ENCODE measurements at regions not wholly inside any gene's neighbourhood (a gene's known extent, or its start where the extent isn't known, plus 50 kb on each side); places are given as distances from the start of the nearest gene placed in this dataset.

DNA sequence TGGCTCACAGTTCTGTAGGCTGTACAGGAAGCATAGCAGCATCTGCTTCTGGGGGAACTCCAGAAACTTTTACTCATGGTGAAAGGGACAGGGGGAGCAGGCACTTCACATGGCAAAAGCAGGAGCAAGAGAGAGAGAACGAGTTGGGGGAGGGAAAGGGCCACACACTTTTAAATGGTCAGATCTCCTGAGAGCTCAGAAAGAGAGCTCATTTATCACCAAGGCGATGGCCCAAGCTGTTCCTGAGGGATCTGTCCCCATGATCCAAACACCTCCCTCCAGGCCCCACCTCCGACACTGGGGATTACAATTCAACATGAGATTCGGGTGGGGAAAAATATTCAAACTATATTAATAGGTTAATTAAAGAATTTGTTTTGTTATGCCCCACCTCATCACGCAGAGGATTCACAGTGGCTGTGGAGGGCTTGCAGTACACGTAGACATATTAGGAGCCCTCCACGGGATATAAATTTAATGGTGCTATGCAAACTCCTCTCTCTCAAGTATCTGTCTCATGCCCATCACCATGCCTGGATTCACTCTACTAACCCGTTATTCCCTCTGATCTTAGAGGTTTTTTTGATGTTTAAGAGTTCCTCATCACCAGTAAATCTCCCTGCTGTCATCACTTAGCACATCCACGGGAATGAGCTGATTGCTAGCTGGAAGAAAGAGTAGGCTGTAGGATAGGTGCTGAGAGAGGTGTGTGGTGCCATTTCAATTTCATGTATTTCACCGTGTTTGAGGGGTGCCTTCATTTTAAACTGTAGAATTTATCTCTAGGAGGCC lies 84.5 kb upstream of the ARHGAP28 start:
- TF ChIP-seq, protein P1, sequence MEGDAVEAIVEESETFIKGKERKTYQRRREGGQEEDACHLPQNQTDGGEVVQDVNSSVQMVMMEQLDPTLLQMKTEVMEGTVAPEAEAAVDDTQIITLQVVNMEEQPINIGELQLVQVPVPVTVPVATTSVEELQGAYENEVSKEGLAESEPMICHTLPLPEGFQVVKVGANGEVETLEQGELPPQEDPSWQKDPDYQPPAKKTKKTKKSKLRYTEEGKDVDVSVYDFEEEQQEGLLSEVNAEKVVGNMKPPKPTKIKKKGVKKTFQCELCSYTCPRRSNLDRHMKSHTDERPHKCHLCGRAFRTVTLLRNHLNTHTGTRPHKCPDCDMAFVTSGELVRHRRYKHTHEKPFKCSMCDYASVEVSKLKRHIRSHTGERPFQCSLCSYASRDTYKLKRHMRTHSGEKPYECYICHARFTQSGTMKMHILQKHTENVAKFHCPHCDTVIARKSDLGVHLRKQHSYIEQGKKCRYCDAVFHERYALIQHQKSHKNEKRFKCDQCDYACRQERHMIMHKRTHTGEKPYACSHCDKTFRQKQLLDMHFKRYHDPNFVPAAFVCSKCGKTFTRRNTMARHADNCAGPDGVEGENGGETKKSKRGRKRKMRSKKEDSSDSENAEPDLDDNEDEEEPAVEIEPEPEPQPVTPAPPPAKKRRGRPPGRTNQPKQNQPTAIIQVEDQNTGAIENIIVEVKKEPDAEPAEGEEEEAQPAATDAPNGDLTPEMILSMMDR (conservative IDR thresholded peaks at IDR 0.05; ENCODE audit: low read length): no peak
- TF ChIP-seq EZH2phosphoT487 (IDR thresholded peaks at IDR 0.05; ENCODE audit: borderline replicate concordance): no peak

Measured in Loucy (cell line).